Pancreas (tissue), 10 donors: ENCODE measurements at regions not wholly inside any gene's neighbourhood (a gene's known extent, or its start where the extent isn't known, plus 50 kb on each side); places are given as distances from the start of the nearest gene placed in this dataset.

Source experiments
- ATAC-seq, 4 donors: fragments of 200-7000 bp; cut with Tn5 transposase; one replicate each; pipeline versions ENCODE4 v1.8.0 to v1.9.1; 2020; ENCODE audit warnings: mild to moderate bottlenecking in 4 of 4, moderate library complexity in 4 of 4
- DNase-seq, 6 donors: peaks; one replicate each; pipeline ENCODE4 v3.0.0-alpha.2; 2020
- FAIRE-seq: peaks from 2 replicates; lab custom pipeline; 2012; peaks lifted over from hg19 to GRCh38; lab: Jason Lieb, UNC
- H3K27ac ChIP-seq, 4 donors: fragments of 200-600 bp; sonication (generic); 1 replicate in 3 of 4; 2 replicates in 1 of 4; pipeline versions ENCODE4 v1.5.0 to v1.8.0; 2020
- H3K27me3 ChIP-seq, 4 donors: fragments of 200-600 bp; one replicate each; pipeline ENCODE4 v1.8.0; 2021
- H3K36me3 ChIP-seq, 3 donors: fragments of 200-600 bp; sonication (generic) in 1 of 3; one replicate each; pipeline versions ENCODE4 v1.5.0 to v1.8.0; 2020 to 2021
- H3K4me1 ChIP-seq, 3 donors: fragments of 200-600 bp; one replicate each; pipeline ENCODE4 v1.8.0; 2021
- H3K4me3 ChIP-seq, 4 donors: fragments of 200-600 bp; sonication (generic) in 2 of 4; one replicate each; pipeline versions ENCODE4 v1.5.0 to v1.8.0; 2020 to 2021
- H3K9me3 ChIP-seq, 4 donors: fragments of 200-600 bp; one replicate each; pipeline ENCODE4 v1.8.0; 2021
- WGBS, 2 donors: extraction: QIAGEN DNeasy Blood & Tissue Kit; methylation state at CpG; one replicate each; pipeline ENCODE4 v1.1.7; 2013; 5-methylcytosine and 5-hydroxymethylcytosine counted together
- intact Hi-C, 3 donors: fragments of 100-400 bp; cut with DNase I; formaldehyde crosslinking; loops; one replicate each; pipeline versions ENCODE4 v1.11.1 to v1.14.2; 2022
- TF ChIP-seq, protein P1 (sequence below), 4 donors: fragments of 200-600 bp; sonication (generic) in 3 of 4; IDR thresholded peaks; one replicate each; pipeline versions ENCODE4 v1.5.0 to v1.8.0; 2021; ENCODE audit warnings: antibody characterized with exemption in 4 of 4
- donor health status: healthy with polysubstance abuse.
- donor health status: DM: no; HTN: no; CAD: no; lungs with moderate emphysema.
- donor health status: DM: no; HTN: no; CAD: no.
- donor health status: control.
- donor health status: control.
- donor health status: Bipolar disorder and iron deficiency.
- donor health status: DM: yes; HTN: yes; CAD: no.
- donor health status: DM: no; HTN: no; CAD: no.
- donor health status: DM: no; HTN: no; CAD: no.
- donor health status: DM: yes; HTN: yes; CAD: no.

DNA sequence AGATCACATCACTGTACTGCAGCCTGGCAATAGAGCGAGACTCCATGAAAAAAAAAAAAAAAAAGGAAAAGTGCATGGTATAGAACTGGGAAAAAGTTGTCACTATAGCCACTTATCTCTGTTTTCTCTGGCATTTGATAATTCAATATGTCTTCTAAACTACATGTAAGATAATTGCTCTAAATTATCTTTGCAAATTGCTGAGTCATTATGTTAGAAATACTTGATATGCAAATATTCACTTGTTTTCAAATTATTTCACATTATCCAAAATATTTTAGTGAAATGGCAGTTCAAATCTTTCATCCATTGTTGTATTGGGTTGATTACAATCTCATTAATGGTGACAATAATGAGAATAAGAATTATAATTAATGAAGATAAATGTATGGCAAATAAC lies 1455.1 kb downstream of the KCNT2 start:
- Histone ChIP-seq H3K27ac (no peak overlapping the region), H3K36me3 (no peaks in the 10 kb centered on the region), H3K27me3 (no peaks in the 10 kb centered on the region), H3K4me1 (no peaks in the 10 kb centered on the region), H3K9me3 (no peaks in the 10 kb centered on the region), H3K4me3 (no peak overlapping the region)
- DNase-seq (no peak), FAIRE-seq (no peak), ATAC-seq (no peak)
- intact Hi-C loops = no loop called here
- 50 to 74% methylated on average over 1 of the region's 1 CpG for WGBS, 2 donors
- TF ChIP-seq, protein P1, sequence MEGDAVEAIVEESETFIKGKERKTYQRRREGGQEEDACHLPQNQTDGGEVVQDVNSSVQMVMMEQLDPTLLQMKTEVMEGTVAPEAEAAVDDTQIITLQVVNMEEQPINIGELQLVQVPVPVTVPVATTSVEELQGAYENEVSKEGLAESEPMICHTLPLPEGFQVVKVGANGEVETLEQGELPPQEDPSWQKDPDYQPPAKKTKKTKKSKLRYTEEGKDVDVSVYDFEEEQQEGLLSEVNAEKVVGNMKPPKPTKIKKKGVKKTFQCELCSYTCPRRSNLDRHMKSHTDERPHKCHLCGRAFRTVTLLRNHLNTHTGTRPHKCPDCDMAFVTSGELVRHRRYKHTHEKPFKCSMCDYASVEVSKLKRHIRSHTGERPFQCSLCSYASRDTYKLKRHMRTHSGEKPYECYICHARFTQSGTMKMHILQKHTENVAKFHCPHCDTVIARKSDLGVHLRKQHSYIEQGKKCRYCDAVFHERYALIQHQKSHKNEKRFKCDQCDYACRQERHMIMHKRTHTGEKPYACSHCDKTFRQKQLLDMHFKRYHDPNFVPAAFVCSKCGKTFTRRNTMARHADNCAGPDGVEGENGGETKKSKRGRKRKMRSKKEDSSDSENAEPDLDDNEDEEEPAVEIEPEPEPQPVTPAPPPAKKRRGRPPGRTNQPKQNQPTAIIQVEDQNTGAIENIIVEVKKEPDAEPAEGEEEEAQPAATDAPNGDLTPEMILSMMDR (IDR thresholded peaks at IDR 0.05) = no peak

DNA sequence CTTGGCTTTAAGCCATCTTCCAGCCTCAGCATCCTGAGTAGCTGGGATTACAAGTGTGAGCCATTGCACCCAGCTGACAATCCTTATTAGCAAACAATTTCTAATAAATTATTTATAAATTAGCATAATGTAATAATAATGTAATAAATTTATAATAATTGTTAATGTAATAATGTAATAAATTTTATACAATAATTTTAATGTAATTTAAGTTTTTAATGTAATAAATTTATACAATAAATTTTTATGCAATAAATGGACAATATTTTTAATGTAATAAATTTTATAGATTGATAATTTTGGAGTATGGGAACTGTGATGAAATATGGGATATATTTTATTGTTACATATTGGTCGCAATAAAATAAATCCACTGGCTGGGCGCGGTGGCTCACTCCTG lies 1457.5 kb downstream of the KCNT2 start:
- intact Hi-C loops = no loop called here
- Histone ChIP-seq H3K4me1 (no peaks in the 10 kb centered on the region), H3K27ac (no peak overlapping the region), H3K27me3 (no peaks in the 10 kb centered on the region), H3K4me3 (no peak overlapping the region), H3K36me3 (no peaks in the 10 kb centered on the region), H3K9me3 (no peaks in the 10 kb centered on the region)
- DNase-seq (no peak), ATAC-seq (no peak), FAIRE-seq (peak; percentile 78)
- TF ChIP-seq, protein P1 (IDR thresholded peaks at IDR 0.05) = no peak
- 88 to 93% methylated on average over 3 of the region's 3 CpGs for WGBS, 2 donors

DNA sequence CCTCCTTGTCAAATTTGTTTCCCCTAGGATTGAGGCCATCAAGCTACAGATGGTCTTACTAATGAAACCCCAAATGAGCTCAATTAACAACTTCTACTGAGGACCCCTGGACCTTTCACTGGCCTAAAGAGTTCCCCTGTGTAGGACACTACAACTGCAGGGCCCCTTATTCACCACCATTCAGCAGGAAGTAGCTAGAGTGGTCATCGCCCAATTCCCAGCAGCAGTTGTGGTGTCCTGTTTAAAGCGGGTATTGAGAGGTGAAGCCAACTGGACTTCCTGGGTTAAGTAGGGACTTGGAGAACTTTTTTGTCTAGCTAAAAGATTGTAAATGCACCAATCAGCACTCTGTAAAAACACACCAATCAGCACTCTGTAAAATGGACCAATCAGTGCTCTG lies 1466.9 kb downstream of the KCNT2 start:
- 80 to 91% methylated on average over 2 of the region's 2 CpGs for WGBS, 2 donors
- ATAC-seq (no peak), FAIRE-seq (no peak), DNase-seq (no peak)
- H3K36me3 ChIP-seq = no peaks in the 10 kb centered on the region
- H3K27ac ChIP-seq = no peak overlapping the region
- H3K4me3 ChIP-seq = no peak overlapping the region
- H3K9me3 ChIP-seq = no peaks in the 10 kb centered on the region
- intact Hi-C loops = no loop called here
- no peaks in the 10 kb centered on the region for H3K4me1 ChIP-seq
- TF ChIP-seq, protein P1 (IDR thresholded peaks at IDR 0.05) = no peak
- H3K27me3 ChIP-seq = no peaks in the 10 kb centered on the region

DNA sequence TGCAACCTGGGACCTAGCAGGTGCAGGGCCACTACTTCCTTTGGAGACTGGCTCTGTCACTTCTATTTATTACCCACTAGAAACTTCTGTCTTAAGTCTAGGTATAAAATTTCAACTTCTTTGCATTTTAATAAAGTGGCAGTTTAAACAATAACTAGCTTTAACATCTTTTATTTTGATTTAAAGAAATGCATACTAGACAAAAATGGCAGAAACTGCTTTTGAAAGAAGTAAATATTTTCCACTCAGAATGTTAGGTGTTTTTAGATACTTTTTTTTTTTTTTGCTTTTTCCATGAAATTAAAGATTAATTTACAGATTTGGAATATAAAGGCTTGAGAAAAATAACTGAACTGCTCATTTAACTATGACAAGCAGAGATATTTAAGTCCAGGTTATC lies 1477.6 kb downstream of the KCNT2 start:
- no peak overlapping the region for H3K27ac ChIP-seq
- FAIRE-seq (no peak), ATAC-seq (no peak), DNase-seq (no peak)
- no peaks in the 10 kb centered on the region for H3K4me1 ChIP-seq
- no peaks in the 10 kb centered on the region for H3K36me3 ChIP-seq
- no peaks in the 10 kb centered on the region for H3K9me3 ChIP-seq
- intact Hi-C loops = no loop called here
- TF ChIP-seq, protein P1 (IDR thresholded peaks at IDR 0.05) = no peak
- no peak overlapping the region for H3K4me3 ChIP-seq
- H3K27me3 ChIP-seq = no peaks in the 10 kb centered on the region

DNA sequence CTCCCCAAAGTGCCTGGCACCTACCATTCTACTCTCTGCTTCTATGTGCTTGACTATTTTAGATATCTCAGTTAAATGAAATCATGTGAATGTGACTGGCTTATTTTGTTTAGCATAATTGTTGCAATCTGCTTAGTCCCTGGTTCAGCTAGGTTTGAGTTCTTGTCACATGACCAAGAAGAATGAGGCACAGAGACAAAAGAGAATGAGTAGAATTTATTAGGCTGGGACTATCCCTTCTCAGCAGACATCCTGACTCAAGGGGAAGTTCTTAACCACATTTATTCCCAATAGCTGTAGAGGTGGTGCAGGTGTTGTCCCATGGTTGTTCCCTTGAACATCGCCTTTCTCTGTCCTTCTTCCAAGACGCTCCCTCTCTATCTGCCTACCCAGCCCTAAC lies 1485.7 kb downstream of the KCNT2 start:
- TF ChIP-seq, protein P1 (IDR thresholded peaks at IDR 0.05) = no peak
- ATAC-seq (no peak), FAIRE-seq (no peak)

More for the DNA sequence above, 1485.7 kb downstream of the KCNT2 start:
- intact Hi-C loops = no loop called here
- Histone ChIP-seq H3K36me3 (no peaks in the 10 kb centered on the region), H3K9me3 (no peaks in the 10 kb centered on the region), H3K4me1 (no peaks in the 10 kb centered on the region), H3K4me3 (no peak overlapping the region), H3K27ac (no peak overlapping the region), H3K27me3 (no peaks in the 10 kb centered on the region)
- 74 to 88% methylated on average over 2 of the region's 2 CpGs for WGBS, 2 donors
- no peak for DNase-seq
